Liver (tissue), 8 donors: ENCODE measurements at regions not wholly inside any gene's neighbourhood (a gene's known extent, or its start where the extent isn't known, plus 50 kb on each side); places are given as distances from the start of the nearest gene placed in this dataset.

Experiments
- DNase-seq: peaks from one replicate; pipeline ENCODE4 v3.0.0-alpha.2; 2017; ENCODE audit warnings: low spot score
- H3K27ac ChIP-seq, 2 donors: one replicate each; pipeline ENCODE4 v1.7.0; 2013; ENCODE audit warnings: inconsistent platforms in 2 of 2, low read length in 2 of 2, control low read depth in 1 of 2, low read depth in 1 of 2, mild to moderate bottlenecking in 1 of 2
- H3K27me3 ChIP-seq, 4 donors: one replicate each; pipeline versions ENCODE4 v1.6.1 to v1.7.0; 2013; ENCODE audit warnings: low read length in 3 of 4, inconsistent platforms in 1 of 4, mild to moderate bottlenecking in 1 of 4, moderate library complexity in 1 of 4; ENCODE audit not compliant: control insufficient read depth in 4 of 4, insufficient read depth in 4 of 4
- H3K36me3 ChIP-seq, 4 donors: one replicate each; pipeline versions ENCODE4 v1.6.1 to v1.7.0; 2013; ENCODE audit warnings: low read length in 3 of 4, mild to moderate bottlenecking in 3 of 4, low read depth in 1 of 4, moderate library complexity in 1 of 4; ENCODE audit not compliant: control insufficient read depth in 4 of 4, insufficient read depth in 3 of 4
- H3K4me1 ChIP-seq, 4 donors: one replicate each; pipeline versions ENCODE4 v1.6.1 to v1.7.0; 2013; ENCODE audit warnings: low read length in 3 of 4, mild to moderate bottlenecking in 3 of 4, moderate library complexity in 1 of 4; ENCODE audit not compliant: control insufficient read depth in 4 of 4, insufficient read depth in 4 of 4
- H3K4me3 ChIP-seq, 3 donors: one replicate each; pipeline versions ENCODE4 v1.6.1 to v1.7.0; 2013; ENCODE audit warnings: low read length in 3 of 3, control low read depth in 1 of 3, low read depth in 1 of 3, mild to moderate bottlenecking in 1 of 3
- H3K9ac ChIP-seq, 2 donors: one replicate each; pipeline ENCODE4 v1.7.0; 2013; ENCODE audit warnings: low read length in 2 of 2, mild to moderate bottlenecking in 2 of 2, moderate library complexity in 2 of 2, control low read depth in 1 of 2, low read depth in 1 of 2
- H3K9me3 ChIP-seq, 4 donors: one replicate each; pipeline versions ENCODE4 v1.6.1 to v1.7.0; 2013; ENCODE audit warnings: low read length in 3 of 4; ENCODE audit not compliant: control insufficient read depth in 4 of 4
- ATF3 ChIP-seq: IDR thresholded peaks from 2 replicates; pipeline ENCODE4 v1.6.1; 2016; ENCODE audit warnings: antibody characterized with exemption
- CTCF ChIP-seq: fragments of 150-350 bp; IDR thresholded peaks from 2 replicates; pipeline ENCODE4 v1.5.1; 2017; ENCODE audit warnings: improper control_type of control experiment, low read depth, low read length; ENCODE audit not compliant: missing input control
- EGR1 ChIP-seq, 2 donors: IDR thresholded peaks; 2 replicates each; pipeline ENCODE4 v1.6.1; 2016 to 2018; ENCODE audit warnings: antibody characterized with exemption in 2 of 2, low read depth in 2 of 2
- FOXA1 ChIP-seq: IDR thresholded peaks from 2 replicates; pipeline ENCODE4 v1.6.1; 2016; ENCODE audit warnings: antibody characterized with exemption
- FOXA2 ChIP-seq: IDR thresholded peaks from 2 replicates; pipeline ENCODE4 v1.6.1; 2016; ENCODE audit warnings: antibody characterized with exemption
- GABPA ChIP-seq, 2 donors: IDR thresholded peaks in 1 of 2; conservative IDR thresholded peaks in 1 of 2; 2 replicates each; pipeline ENCODE4 v1.6.1; 2016; ENCODE audit warnings: antibody characterized with exemption in 2 of 2, mild to moderate bottlenecking in 1 of 2, moderate library complexity in 1 of 2
- HNF4A ChIP-seq, 2 donors: conservative IDR thresholded peaks; 2 replicates each; pipeline ENCODE4 v1.6.1; 2016; ENCODE audit warnings: antibody characterized with exemption in 2 of 2, mild to moderate bottlenecking in 2 of 2
- HNF4G ChIP-seq: IDR thresholded peaks from 2 replicates; pipeline ENCODE4 v1.6.1; 2016; ENCODE audit warnings: antibody characterized with exemption
- JUND ChIP-seq, 2 donors: IDR thresholded peaks; 2 replicates each; pipeline ENCODE4 v1.6.1; 2016; ENCODE audit warnings: antibody characterized with exemption in 2 of 2
- MAX ChIP-seq: IDR thresholded peaks from 2 replicates; pipeline ENCODE4 v1.6.1; 2016; ENCODE audit warnings: antibody characterized with exemption
- NR2F2 ChIP-seq: IDR thresholded peaks from 2 replicates; pipeline ENCODE4 v1.6.1; 2016; ENCODE audit warnings: antibody characterized with exemption
- RAD21 ChIP-seq, 2 donors: IDR thresholded peaks; 2 replicates each; pipeline ENCODE4 v1.6.1; 2016; ENCODE audit warnings: antibody characterized with exemption in 2 of 2, mild to moderate bottlenecking in 2 of 2
- RXRA ChIP-seq, 2 donors: IDR thresholded peaks; 2 replicates each; pipeline ENCODE4 v1.6.1; 2017 to 2018; ENCODE audit warnings: antibody characterized with exemption in 2 of 2, mild to moderate bottlenecking in 1 of 2
- SP1 ChIP-seq: IDR thresholded peaks from 2 replicates; pipeline ENCODE4 v1.6.1; 2018; ENCODE audit warnings: antibody characterized with exemption, mild to moderate bottlenecking
- TAF1 ChIP-seq: conservative IDR thresholded peaks from 2 replicates; pipeline ENCODE4 v1.6.1; 2016; ENCODE audit warnings: antibody characterized with exemption, mild to moderate bottlenecking
- YY1 ChIP-seq: IDR thresholded peaks from 2 replicates; pipeline ENCODE4 v1.6.1; 2016; ENCODE audit warnings: antibody characterized with exemption, mild to moderate bottlenecking
- WGBS: extraction: QIAGEN DNeasy Blood & Tissue Kit; methylation state at CpG from one replicate; pipeline ENCODE4 v1.1.7; 2013; 5-methylcytosine and 5-hydroxymethylcytosine counted together
- TF ChIP-seq, protein P1 (sequence below): IDR thresholded peaks from 2 replicates; pipeline ENCODE4 v1.6.1; 2016; ENCODE audit warnings: antibody characterized with exemption, mild to moderate bottlenecking
- TF ChIP-seq, protein P2 (sequence below): IDR thresholded peaks from 2 replicates; pipeline ENCODE4 v1.6.1; 2016; ENCODE audit warnings: antibody characterized with exemption
- donor health status: healthy.
- donor health status: healthy.
- donor health status: healthy.
- donor health status: healthy.
- donor health status: healthy.

GRCh38 chr1:84748364-84748763, 58.1 kb upstream of the SSX2IP start:
- H3K27me3 ChIP-seq: no peaks in the 10 kb centered on the region
- no peak for DNase-seq
- no peaks in the 10 kb centered on the region for H3K9me3 ChIP-seq
- H3K4me3 ChIP-seq: no peak overlapping the region
- WGBS: 88% methylated on average over 3 of the region's 3 CpGs
- TF ChIP-seq RAD21 (IDR thresholded peaks at IDR 0.05): no peak
- no peak for TF ChIP-seq SP1
- TF ChIP-seq HNF4G: no peak
- no peak for TF ChIP-seq HNF4A (conservative IDR thresholded peaks at IDR 0.05)
- TF ChIP-seq, protein P1, sequence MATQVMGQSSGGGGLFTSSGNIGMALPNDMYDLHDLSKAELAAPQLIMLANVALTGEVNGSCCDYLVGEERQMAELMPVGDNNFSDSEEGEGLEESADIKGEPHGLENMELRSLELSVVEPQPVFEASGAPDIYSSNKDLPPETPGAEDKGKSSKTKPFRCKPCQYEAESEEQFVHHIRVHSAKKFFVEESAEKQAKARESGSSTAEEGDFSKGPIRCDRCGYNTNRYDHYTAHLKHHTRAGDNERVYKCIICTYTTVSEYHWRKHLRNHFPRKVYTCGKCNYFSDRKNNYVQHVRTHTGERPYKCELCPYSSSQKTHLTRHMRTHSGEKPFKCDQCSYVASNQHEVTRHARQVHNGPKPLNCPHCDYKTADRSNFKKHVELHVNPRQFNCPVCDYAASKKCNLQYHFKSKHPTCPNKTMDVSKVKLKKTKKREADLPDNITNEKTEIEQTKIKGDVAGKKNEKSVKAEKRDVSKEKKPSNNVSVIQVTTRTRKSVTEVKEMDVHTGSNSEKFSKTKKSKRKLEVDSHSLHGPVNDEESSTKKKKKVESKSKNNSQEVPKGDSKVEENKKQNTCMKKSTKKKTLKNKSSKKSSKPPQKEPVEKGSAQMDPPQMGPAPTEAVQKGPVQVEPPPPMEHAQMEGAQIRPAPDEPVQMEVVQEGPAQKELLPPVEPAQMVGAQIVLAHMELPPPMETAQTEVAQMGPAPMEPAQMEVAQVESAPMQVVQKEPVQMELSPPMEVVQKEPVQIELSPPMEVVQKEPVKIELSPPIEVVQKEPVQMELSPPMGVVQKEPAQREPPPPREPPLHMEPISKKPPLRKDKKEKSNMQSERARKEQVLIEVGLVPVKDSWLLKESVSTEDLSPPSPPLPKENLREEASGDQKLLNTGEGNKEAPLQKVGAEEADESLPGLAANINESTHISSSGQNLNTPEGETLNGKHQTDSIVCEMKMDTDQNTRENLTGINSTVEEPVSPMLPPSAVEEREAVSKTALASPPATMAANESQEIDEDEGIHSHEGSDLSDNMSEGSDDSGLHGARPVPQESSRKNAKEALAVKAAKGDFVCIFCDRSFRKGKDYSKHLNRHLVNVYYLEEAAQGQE: no peak
- TF ChIP-seq RXRA (IDR thresholded peaks at IDR 0.05): no peak
- no peak for TF ChIP-seq FOXA1
- no peak for TF ChIP-seq CTCF
- no peak for TF ChIP-seq ATF3
- TF ChIP-seq JUND (IDR thresholded peaks at IDR 0.05): no peak
- TF ChIP-seq FOXA2: no peak
- no peak for TF ChIP-seq GABPA (IDR thresholded peaks at IDR 0.05 in 1 of 2, conservative IDR thresholded peaks at IDR 0.05 in 1 of 2)
- TF ChIP-seq, protein P2, sequence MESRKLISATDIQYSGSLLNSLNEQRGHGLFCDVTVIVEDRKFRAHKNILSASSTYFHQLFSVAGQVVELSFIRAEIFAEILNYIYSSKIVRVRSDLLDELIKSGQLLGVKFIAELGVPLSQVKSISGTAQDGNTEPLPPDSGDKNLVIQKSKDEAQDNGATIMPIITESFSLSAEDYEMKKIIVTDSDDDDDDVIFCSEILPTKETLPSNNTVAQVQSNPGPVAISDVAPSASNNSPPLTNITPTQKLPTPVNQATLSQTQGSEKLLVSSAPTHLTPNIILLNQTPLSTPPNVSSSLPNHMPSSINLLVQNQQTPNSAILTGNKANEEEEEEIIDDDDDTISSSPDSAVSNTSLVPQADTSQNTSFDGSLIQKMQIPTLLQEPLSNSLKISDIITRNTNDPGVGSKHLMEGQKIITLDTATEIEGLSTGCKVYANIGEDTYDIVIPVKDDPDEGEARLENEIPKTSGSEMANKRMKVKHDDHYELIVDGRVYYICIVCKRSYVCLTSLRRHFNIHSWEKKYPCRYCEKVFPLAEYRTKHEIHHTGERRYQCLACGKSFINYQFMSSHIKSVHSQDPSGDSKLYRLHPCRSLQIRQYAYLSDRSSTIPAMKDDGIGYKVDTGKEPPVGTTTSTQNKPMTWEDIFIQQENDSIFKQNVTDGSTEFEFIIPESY: no peak
- TF ChIP-seq TAF1: no peak
- no peak for TF ChIP-seq YY1
- TF ChIP-seq EGR1 (IDR thresholded peaks at IDR 0.05; ENCODE audit: low read depth in 2 of 2): no peak
- no peak for TF ChIP-seq MAX
- no peak for TF ChIP-seq NR2F2
- H3K9ac ChIP-seq: no peak overlapping the region
- H3K36me3 ChIP-seq: no peaks in the 10 kb centered on the region
- H3K4me1 ChIP-seq: peaks cover 0 to 2% (median 0%) of the 10 kb centered on the region in 4 donors
- no peak overlapping the region for H3K27ac ChIP-seq

DNA sequence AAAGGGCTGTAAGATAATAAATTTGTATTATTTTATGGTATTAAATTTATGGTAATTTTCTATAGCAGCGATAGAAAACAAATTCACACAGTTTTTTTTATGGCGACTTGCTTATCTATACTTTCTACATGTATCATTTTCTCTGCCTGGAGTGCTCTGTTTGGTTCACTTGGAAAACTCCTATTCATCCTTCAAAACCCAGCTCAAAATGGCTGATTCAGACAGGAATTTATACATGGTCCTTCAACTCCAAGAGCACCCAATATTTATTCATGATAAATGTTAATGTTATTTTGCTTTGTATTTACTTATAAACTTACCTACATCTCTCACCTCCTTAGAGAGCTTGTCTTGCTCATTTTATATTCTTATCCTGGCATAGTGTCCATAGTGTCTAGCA, 55.6 kb upstream of the SSX2IP start:
- no peaks in the 10 kb centered on the region for H3K27me3 ChIP-seq
- TF ChIP-seq ATF3 (no peak), GABPA (IDR thresholded peaks at IDR 0.05 in 1 of 2, conservative IDR thresholded peaks at IDR 0.05 in 1 of 2) (no peak), NR2F2 (no peak), FOXA2 (no peak)
- 93% methylated on average over 2 of the region's 2 CpGs for WGBS
- DNase-seq: no peak
- no peak overlapping the region for H3K9ac ChIP-seq
- H3K36me3 ChIP-seq: no peaks in the 10 kb centered on the region
- H3K4me3 ChIP-seq: no peak overlapping the region
- H3K27ac ChIP-seq: no peak overlapping the region
- no peaks in the 10 kb centered on the region for H3K9me3 ChIP-seq
- H3K4me1 ChIP-seq: no peaks in the 10 kb centered on the region
